A549 (cell line): ENCODE measurements at regions not wholly inside any gene's neighbourhood (a gene's known extent, or its start where the extent isn't known, plus 50 kb on each side); places are given as distances from the start of the nearest gene placed in this dataset.
"Not testable (repeated sequence)": the region's sequence is repeated elsewhere in the genome, so short reads cannot be mapped to it uniquely, and the experiment has no call there.

Experiments
- BHLHE40 ChIP-seq: IDR thresholded peaks from 2 replicates; pipeline ENCODE4 v1.6.1; 2012; ENCODE audit warnings: low read depth, low read length, inconsistent platforms
- CHD4 ChIP-seq: fragments of 200-600 bp; sonication (generic); IDR thresholded peaks from 2 replicates; pipeline ENCODE4 v1.6.1; 2016; ENCODE audit warnings: antibody characterized with exemption, mild to moderate bottlenecking, borderline replicate concordance
- CTCF ChIP-seq: fragments of >200 bp; sonication (Bioruptor Twin); formaldehyde crosslinking; IDR thresholded peaks from 3 replicates; pipeline ENCODE4 v1.5.1; 2016
- FOSB ChIP-seq: fragments of 250-450 bp; sonication (Bioruptor Pico); IDR thresholded peaks from 2 replicates; pipeline ENCODE4 v1.5.0; 2020; ENCODE audit warnings: mild to moderate bottlenecking, moderate library complexity
- POLR2A ChIP-seq: IDR thresholded peaks from 2 replicates; pipeline ENCODE4 v1.6.1; 2012; ENCODE audit warnings: mild to moderate bottlenecking, low read length
- RAD21 ChIP-seq, 2 experiments: fragments of >200 bp in 1 of 2; sonication (Bioruptor Twin) in 1 of 2; formaldehyde crosslinking in 1 of 2; IDR thresholded peaks in 1 of 2; conservative IDR thresholded peaks in 1 of 2; 2 replicates in 1 of 2; 3 replicates in 1 of 2; pipeline ENCODE4 v1.6.1; 2012 to 2018; ENCODE audit warnings: inconsistent platforms in 1 of 2
- RNF2 ChIP-seq: fragments of 200-600 bp; sonication (generic); IDR thresholded peaks from 2 replicates; pipeline ENCODE4 v1.6.1; 2016; ENCODE audit warnings: low read depth, mild to moderate bottlenecking, antibody characterized with exemption, moderate library complexity, borderline replicate concordance

DNA sequence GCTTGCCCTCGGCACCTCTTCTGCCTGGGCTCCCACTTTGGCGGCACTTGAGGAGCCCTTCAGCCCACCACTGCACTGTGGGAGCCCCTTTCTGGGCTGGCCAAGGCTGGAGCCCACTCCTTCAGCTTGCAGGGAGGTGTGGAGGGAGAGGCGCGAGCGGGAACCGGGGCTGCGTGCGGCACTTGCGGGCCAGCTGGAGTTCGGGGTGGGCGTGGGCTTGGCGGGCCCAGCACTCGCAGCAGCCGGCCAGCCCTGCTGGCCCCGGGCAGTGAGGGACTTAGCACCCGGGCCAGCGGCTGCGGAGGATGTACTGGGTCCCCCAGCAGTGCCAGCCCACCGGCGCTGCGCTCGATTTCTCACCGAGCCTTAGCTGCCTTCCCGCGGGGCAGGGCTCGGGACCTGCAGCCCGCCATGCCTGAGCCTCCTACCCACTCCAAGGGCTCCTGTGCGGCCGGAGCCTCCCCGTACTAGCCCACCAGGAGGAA, 699.1 kb downstream of the C12orf50 start:
- not testable (repeated sequence) for TF ChIP-seq BHLHE40; POLR2A; CTCF; RNF2; CHD4; FOSB; RAD21 (conservative IDR thresholded peaks at IDR 0.05 in 1 of 2, IDR thresholded peaks at IDR 0.05 in 1 of 2)
